Loucy (cell line): ENCODE measurements at regions not wholly inside any gene's neighbourhood (a gene's known extent, or its start where the extent isn't known, plus 50 kb on each side); places are given as distances from the start of the nearest gene placed in this dataset.

Experiments used
- CTCF ChIP-seq: fragments of 200-600 bp; sonication (generic); conservative IDR thresholded peaks from 2 replicates; pipeline ENCODE4 v1.5.1; 2014; ENCODE audit warnings: mild to moderate bottlenecking, antibody characterized with exemption, low read length
- EZH2phosphoT487 ChIP-seq: fragments of 200-600 bp; IDR thresholded peaks from 2 replicates; pipeline ENCODE4 v1.6.1; 2018; ENCODE audit warnings: antibody characterized with exemption, mild to moderate bottlenecking, moderate library complexity, borderline replicate concordance

DNA sequence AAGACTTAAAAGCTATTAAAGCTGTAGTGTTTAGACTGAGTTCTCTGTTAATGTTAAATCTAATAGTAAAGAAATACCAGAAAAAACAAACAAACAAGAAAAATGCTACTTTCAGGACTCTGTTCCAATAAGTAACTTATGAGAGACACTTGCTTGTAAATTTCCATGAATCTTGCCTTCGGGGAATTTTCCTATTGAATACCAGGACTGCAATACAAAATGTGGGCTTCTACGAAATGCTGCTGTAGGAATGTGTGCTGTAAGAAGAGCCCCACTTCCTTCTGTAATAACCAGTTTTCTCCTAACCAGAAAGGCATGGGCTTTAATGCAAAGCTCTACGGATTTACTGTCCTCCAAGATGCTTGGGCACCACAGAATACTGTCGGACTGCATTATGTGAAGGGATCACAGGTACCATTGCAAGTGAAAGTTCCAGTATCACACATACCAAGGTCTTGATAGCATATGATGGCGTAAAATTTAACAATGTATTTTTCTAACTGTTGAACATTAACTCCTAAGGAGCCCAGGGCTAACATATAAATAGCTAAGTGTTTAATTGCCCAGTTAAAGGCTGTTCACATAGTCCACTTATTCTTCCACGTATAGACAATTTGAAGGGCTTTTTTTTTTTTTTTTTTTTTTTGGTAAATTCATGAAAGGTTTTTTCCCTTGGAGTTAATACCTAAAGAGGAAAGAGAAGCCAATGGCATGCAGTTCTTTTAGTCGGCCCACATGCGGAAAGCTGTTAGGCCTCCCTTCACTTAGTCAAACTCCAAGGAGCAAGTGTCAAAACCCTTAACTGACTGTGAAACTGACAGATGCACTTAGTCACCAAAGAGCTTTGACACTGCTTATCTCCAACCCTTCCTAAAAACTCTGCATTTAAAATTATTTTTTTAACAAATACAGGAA, 564.0 kb upstream of the POU3F3 start:
- no peak for TF ChIP-seq CTCF
- TF ChIP-seq EZH2phosphoT487, result no peak
